Keratinocyte (primary cell): ENCODE measurements at regions not wholly inside any gene's neighbourhood (a gene's known extent, or its start where the extent isn't known, plus 50 kb on each side); places are given as distances from the start of the nearest gene placed in this dataset.

Source experiments
- DNase-seq: peaks from one replicate; pipeline ENCODE4 v3.0.0-alpha.2; 2011; ENCODE audit warnings: low read depth, missing footprints, low spot score
- FAIRE-seq: peaks from 2 replicates; lab custom pipeline; 2011; peaks lifted over from hg19 to GRCh38; lab: Jason Lieb, UNC
- H2AFZ ChIP-seq: 2 replicates; pipeline ENCODE4 v1.6.0; 2012; ENCODE audit warnings: low read length, control low read depth, inconsistent platforms; ENCODE audit not compliant: control insufficient read depth
- H3K27ac ChIP-seq: 2 replicates; pipeline ENCODE4 v1.5.1; 2011; ENCODE audit warnings: low read length; ENCODE audit not compliant: control insufficient read depth, insufficient read depth
- H3K27me3 ChIP-seq: 3 replicates; pipeline ENCODE4 v1.6.0; 2011; ENCODE audit warnings: low read length; ENCODE audit not compliant: control insufficient read depth, insufficient read depth; ENCODE audit errors: extremely low read depth
- H3K36me3 ChIP-seq, 2 experiments: 2 replicates in 1 of 2; 3 replicates in 1 of 2; pipeline ENCODE4 v1.5.1; 2011; ENCODE audit warnings: low read length in 2 of 2, mild to moderate bottlenecking in 1 of 2; ENCODE audit not compliant: control insufficient read depth in 2 of 2, insufficient read depth in 2 of 2; ENCODE audit errors: extremely low read depth in 1 of 2
- H3K4me1 ChIP-seq: 3 replicates; pipeline ENCODE4 v1.5.1; 2011; ENCODE audit warnings: low read length; ENCODE audit not compliant: control insufficient read depth, insufficient read depth; ENCODE audit errors: extremely low read depth
- H3K4me2 ChIP-seq: 3 replicates; pipeline ENCODE4 v1.6.0; 2011; ENCODE audit warnings: low read depth, low read length; ENCODE audit not compliant: control insufficient read depth, insufficient read depth; ENCODE audit errors: extremely low read depth
- H3K4me3 ChIP-seq, 3 experiments: fragments of 200-600 bp in 1 of 3; sonication (generic) in 1 of 3; 2 replicates in 2 of 3; 3 replicates in 1 of 3; pipeline ENCODE4 v1.5.1; 2011 to 2016; ENCODE audit warnings: low read length in 3 of 3, mild to moderate bottlenecking in 3 of 3, control low read depth in 2 of 3, inconsistent platforms in 1 of 3, low read depth in 1 of 3, mixed read lengths in 1 of 3, mixed run types in 1 of 3, moderate library complexity in 1 of 3; ENCODE audit not compliant: control insufficient read depth in 2 of 3, insufficient read depth in 2 of 3; ENCODE audit errors: extremely low read depth in 1 of 3
- H3K79me2 ChIP-seq: 2 replicates; pipeline ENCODE4 v1.6.0; 2012; ENCODE audit warnings: low read length; ENCODE audit not compliant: control insufficient read depth, insufficient read depth
- H3K9ac ChIP-seq: 3 replicates; pipeline ENCODE4 v1.6.0; 2011; ENCODE audit warnings: low read length; ENCODE audit not compliant: control insufficient read depth, insufficient read depth; ENCODE audit errors: extremely low read depth
- H3K9me1 ChIP-seq: 3 replicates; pipeline ENCODE4 v1.6.0; 2011; ENCODE audit warnings: low read length; ENCODE audit not compliant: control insufficient read depth, insufficient read depth; ENCODE audit errors: extremely low read depth
- H3K9me3 ChIP-seq: 2 replicates; pipeline ENCODE4 v1.5.1; 2012; ENCODE audit warnings: low read depth, low read length; ENCODE audit not compliant: control insufficient read depth
- H4K20me1 ChIP-seq: 3 replicates; pipeline ENCODE4 v1.6.0; 2011; ENCODE audit warnings: low read length; ENCODE audit not compliant: control insufficient read depth, insufficient read depth; ENCODE audit errors: extremely low read depth
- EZH2 ChIP-seq: IDR thresholded peaks from one replicate; pipeline ENCODE4 v1.6.1; 2012; ENCODE audit warnings: inconsistent platforms, mild to moderate bottlenecking, low read length, moderate library complexity
- dilution Hi-C: fragments of 300-500 bp; cut with MboI; formaldehyde crosslinking; loops from one replicate; pipeline ENCODE4 v1.7.0; 2020; ENCODE audit warnings: low sequenced_read_pairs; ENCODE audit not compliant: extremely low pct_ligation_motif_present
- TF ChIP-seq, protein P1 (sequence below), 3 experiments: IDR thresholded peaks in 1 of 3; conservative IDR thresholded peaks in 1 of 3; optimal IDR thresholded peaks in 1 of 3; 2 replicates in 2 of 3; 3 replicates in 1 of 3; pipeline versions ENCODE3 to v1.5.1; 2011; ENCODE audit warnings: low read length in 3 of 3, mild to moderate bottlenecking in 3 of 3, moderate library complexity in 2 of 3, control low read depth in 1 of 3, inconsistent platforms in 1 of 3; ENCODE audit not compliant: insufficient read depth in 2 of 3; ENCODE audit errors: extremely low read depth in 1 of 3

GRCh38 chrX:26851981-26852380, 611.2 kb downstream of the PPP4R3C start:
- Histone ChIP-seq H4K20me1 (no peaks in the 10 kb centered on the region), H3K79me2 (no peaks in the 10 kb centered on the region), H3K4me2 (no peak overlapping the region), H3K27me3 (no peaks in the 10 kb centered on the region), H3K9ac (no peak overlapping the region), H3K9me3 (no peaks in the 10 kb centered on the region), H3K4me3 (no peak overlapping the region), H2AFZ (no peak overlapping the region), H3K4me1 (no peaks in the 10 kb centered on the region), H3K27ac (no peak overlapping the region), H3K9me1 (no peaks in the 10 kb centered on the region), H3K36me3 (no peaks in the 10 kb centered on the region)
- dilution Hi-C loops = no loop called here
- no peak for TF ChIP-seq EZH2
- TF ChIP-seq, protein P1, sequence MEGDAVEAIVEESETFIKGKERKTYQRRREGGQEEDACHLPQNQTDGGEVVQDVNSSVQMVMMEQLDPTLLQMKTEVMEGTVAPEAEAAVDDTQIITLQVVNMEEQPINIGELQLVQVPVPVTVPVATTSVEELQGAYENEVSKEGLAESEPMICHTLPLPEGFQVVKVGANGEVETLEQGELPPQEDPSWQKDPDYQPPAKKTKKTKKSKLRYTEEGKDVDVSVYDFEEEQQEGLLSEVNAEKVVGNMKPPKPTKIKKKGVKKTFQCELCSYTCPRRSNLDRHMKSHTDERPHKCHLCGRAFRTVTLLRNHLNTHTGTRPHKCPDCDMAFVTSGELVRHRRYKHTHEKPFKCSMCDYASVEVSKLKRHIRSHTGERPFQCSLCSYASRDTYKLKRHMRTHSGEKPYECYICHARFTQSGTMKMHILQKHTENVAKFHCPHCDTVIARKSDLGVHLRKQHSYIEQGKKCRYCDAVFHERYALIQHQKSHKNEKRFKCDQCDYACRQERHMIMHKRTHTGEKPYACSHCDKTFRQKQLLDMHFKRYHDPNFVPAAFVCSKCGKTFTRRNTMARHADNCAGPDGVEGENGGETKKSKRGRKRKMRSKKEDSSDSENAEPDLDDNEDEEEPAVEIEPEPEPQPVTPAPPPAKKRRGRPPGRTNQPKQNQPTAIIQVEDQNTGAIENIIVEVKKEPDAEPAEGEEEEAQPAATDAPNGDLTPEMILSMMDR (optimal IDR thresholded peaks at IDR 0.05 in 1 of 3, IDR thresholded peaks at IDR 0.05 in 1 of 3, conservative IDR thresholded peaks at IDR 0.05 in 1 of 3; ENCODE audit: extremely low read depth in 1 of 3, insufficient read depth in 2 of 3, low read length in 3 of 3) = peak in 1 of 3 experiments; percentile 10
- DNase-seq = no peak
- no peak for FAIRE-seq

- Histone ChIP-seq H2AFZ (no peak overlapping the region), H3K79me2 (no peaks in the 10 kb centered on the region), H3K9me1 (no peaks in the 10 kb centered on the region), H3K4me1 (no peaks in the 10 kb centered on the region), H4K20me1 (no peaks in the 10 kb centered on the region), H3K9ac (no peak overlapping the region), H3K4me2 (no peak overlapping the region), H3K27me3 (no peaks in the 10 kb centered on the region), H3K27ac (no peak overlapping the region), H3K36me3 (no peaks in the 10 kb centered on the region), H3K4me3 (no peak overlapping the region), H3K9me3 (no peaks in the 10 kb centered on the region)
- dilution Hi-C loops = no loop called here
- FAIRE-seq (no peak), DNase-seq (no peak)
- TF ChIP-seq, protein P1 (optimal IDR thresholded peaks at IDR 0.05 in 1 of 3, IDR thresholded peaks at IDR 0.05 in 1 of 3, conservative IDR thresholded peaks at IDR 0.05 in 1 of 3; ENCODE audit: extremely low read depth in 1 of 3, insufficient read depth in 2 of 3, low read length in 3 of 3) = no peak
- TF ChIP-seq EZH2 = no peak
Measured at GRCh38 chrX:26848511-26848910, 614.6 kb downstream of the PPP4R3C start.
